ENCODE measurements at regions not wholly inside any gene's neighbourhood (a gene's known extent, or its start where the extent isn't known, plus 50 kb on each side); places are given as distances from the start of the nearest gene placed in this dataset.

GRCh38 chr7:106599343-106599698, 61.6 kb downstream of the CCDC71L start:
- no TSS peak for BruUV-seq (replicated peaks)
- peak; percentile 13 to 38 for DNase-seq
- H3K4me3 ChIP-seq (ENCODE audit: low read depth, low read length) = no peak overlapping the region
- no peaks in the 10 kb centered on the region for H3K27me3 ChIP-seq (replicated peaks; ENCODE audit: control insufficient read depth, insufficient read depth, low read length)
- Mint-ChIP-seq H3K36me3 (ENCODE audit: insufficient read depth, unreplicated experiment) (no peaks in the 10 kb centered on the region), H3K27me3 (ENCODE audit: insufficient read depth, unreplicated experiment) (peaks cover 4% of the 10 kb centered on the region), H3K4me3 (ENCODE audit: unreplicated experiment) (no peak overlapping the region), H3K27ac (ENCODE audit: unreplicated experiment) (no peak overlapping the region), H3K4me1 (ENCODE audit: low read depth, unreplicated experiment) (no peaks in the 10 kb centered on the region), H3K9me3 (ENCODE audit: unreplicated experiment) (no peaks in the 10 kb centered on the region)
- H3K36me3 ChIP-seq (ENCODE audit: control insufficient read depth, insufficient read depth, low read length) = no peaks in the 10 kb centered on the region
- H3K9me3 ChIP-seq = no peaks in the 10 kb centered on the region
- intact Hi-C loops (cut with micrococcal nuclease; ENCODE audit: unreplicated experiment) = no loop called here
- no peak for TF ChIP-seq CTCF (IDR thresholded peaks at IDR 0.05; ENCODE audit: insufficient read depth in 1 of 2, low read depth in 1 of 2, low read length in 1 of 2, severe bottlenecking in 1 of 2, unreplicated experiment in 1 of 2)
- POLR2A ChIA-PET = no interaction called here
- CTCF ChIA-PET = interaction anchor here (0.8 kb wide), 1 partner anchor 57 kb away, joined by 4 read pairs; no protein-coding TSS in a partner anchor
- H3K4me1 ChIP-seq = peaks cover 10% of the 10 kb centered on the region

- peak; percentile 66 to 75 for DNase-seq
- H3K27me3 Mint-ChIP-seq (ENCODE audit: insufficient read depth, unreplicated experiment) = peaks cover 4% of the 10 kb centered on the region
- Histone ChIP-seq H3K4me1 (peaks cover 10% of the 10 kb centered on the region), H3K4me3 (ENCODE audit: low read depth, low read length) (peak overlapping the region; percentile 12; the same call in 1 of the 2 replicates), H3K9me3 (no peaks in the 10 kb centered on the region), H3K27me3 (replicated peaks; ENCODE audit: control insufficient read depth, insufficient read depth, low read length) (no peaks in the 10 kb centered on the region), H3K36me3 (ENCODE audit: control insufficient read depth, insufficient read depth, low read length) (no peaks in the 10 kb centered on the region)
- ChIA-PET POLR2A (no interaction called here), CTCF (interaction anchor here (0.8 kb wide), 1 partner anchor 56 kb away, joined by 4 read pairs; no protein-coding TSS in a partner anchor)
- H3K4me3 Mint-ChIP-seq (ENCODE audit: unreplicated experiment) = no peak overlapping the region
- intact Hi-C loops (cut with micrococcal nuclease; ENCODE audit: unreplicated experiment) = no loop called here
- no TSS peak for BruUV-seq (replicated peaks)
- no peak for TF ChIP-seq CTCF (IDR thresholded peaks at IDR 0.05; ENCODE audit: insufficient read depth in 1 of 2, low read depth in 1 of 2, low read length in 1 of 2, severe bottlenecking in 1 of 2, unreplicated experiment in 1 of 2)
- no peak overlapping the region for H3K27ac Mint-ChIP-seq (ENCODE audit: unreplicated experiment)
- H3K9me3 Mint-ChIP-seq (ENCODE audit: unreplicated experiment) = no peaks in the 10 kb centered on the region
- H3K36me3 Mint-ChIP-seq (ENCODE audit: insufficient read depth, unreplicated experiment) = no peaks in the 10 kb centered on the region
- H3K4me1 Mint-ChIP-seq (ENCODE audit: low read depth, unreplicated experiment) = no peaks in the 10 kb centered on the region
These were observed 62.2 kb downstream of the CCDC71L start for GRCh38 chr7:106598663-106599342.

GRCh38 chr7:106597751-106598546, 63.0 kb downstream of the CCDC71L start:
- no peaks in the 10 kb centered on the region for H3K4me1 Mint-ChIP-seq (ENCODE audit: low read depth, unreplicated experiment)
- DNase-seq = no peak
- ChIA-PET CTCF (no interaction called here), POLR2A (no interaction called here)
- Histone ChIP-seq H3K9me3 (no peaks in the 10 kb centered on the region), H3K27me3 (replicated peaks; ENCODE audit: control insufficient read depth, insufficient read depth, low read length) (no peaks in the 10 kb centered on the region), H3K4me1 (peaks cover 10% of the 10 kb centered on the region), H3K4me3 (ENCODE audit: low read depth, low read length) (no peak overlapping the region), H3K36me3 (ENCODE audit: control insufficient read depth, insufficient read depth, low read length) (no peaks in the 10 kb centered on the region)
- peaks cover 7% of the 10 kb centered on the region for H3K27me3 Mint-ChIP-seq (ENCODE audit: insufficient read depth, unreplicated experiment)
- no peaks in the 10 kb centered on the region for H3K36me3 Mint-ChIP-seq (ENCODE audit: insufficient read depth, unreplicated experiment)
- H3K27ac Mint-ChIP-seq (ENCODE audit: unreplicated experiment) = no peak overlapping the region
- TF ChIP-seq CTCF (IDR thresholded peaks at IDR 0.05; ENCODE audit: insufficient read depth in 1 of 2, low read depth in 1 of 2, low read length in 1 of 2, severe bottlenecking in 1 of 2, unreplicated experiment in 1 of 2) = no peak
- no peaks in the 10 kb centered on the region for H3K9me3 Mint-ChIP-seq (ENCODE audit: unreplicated experiment)
- intact Hi-C loops (cut with micrococcal nuclease; ENCODE audit: unreplicated experiment) = no loop called here
- no TSS peak for BruUV-seq (replicated peaks)
- H3K4me3 Mint-ChIP-seq (ENCODE audit: unreplicated experiment) = no peak overlapping the region

Data from Caco-2 (cell line).